Upper lobe of left lung (tissue), 4 donors: ENCODE measurements at regions not wholly inside any gene's neighbourhood (a gene's known extent, or its start where the extent isn't known, plus 50 kb on each side); places are given as distances from the start of the nearest gene placed in this dataset.

Experiments
- CTCF ChIP-seq, 6 experiments: fragments of 450-650 bp in 4 of 6; fragments of 200-600 bp in 2 of 6; sonication (generic) in 2 of 6; IDR thresholded peaks; one replicate each; pipeline ENCODE4 v1.5.1; 2016 to 2019; ENCODE audit warnings: antibody characterized with exemption in 6 of 6
- EP300 ChIP-seq, 4 donors: sonication (generic); formaldehyde crosslinking; IDR thresholded peaks; one replicate each; pipeline ENCODE4 v1.5.1; 2017; ENCODE audit warnings: antibody characterized with exemption in 4 of 4, control low read depth in 2 of 4

- TF ChIP-seq EP300 (IDR thresholded peaks at IDR 0.05): no peak
- no peak for TF ChIP-seq CTCF (IDR thresholded peaks at IDR 0.05)
Observed at GRCh38 chr11:42571878-42572610, 739.8 kb upstream of the API5 start.
